ENCODE measurements at regions not wholly inside any gene's neighbourhood (a gene's known extent, or its start where the extent isn't known, plus 50 kb on each side); places are given as distances from the start of the nearest gene placed in this dataset.

DNA sequence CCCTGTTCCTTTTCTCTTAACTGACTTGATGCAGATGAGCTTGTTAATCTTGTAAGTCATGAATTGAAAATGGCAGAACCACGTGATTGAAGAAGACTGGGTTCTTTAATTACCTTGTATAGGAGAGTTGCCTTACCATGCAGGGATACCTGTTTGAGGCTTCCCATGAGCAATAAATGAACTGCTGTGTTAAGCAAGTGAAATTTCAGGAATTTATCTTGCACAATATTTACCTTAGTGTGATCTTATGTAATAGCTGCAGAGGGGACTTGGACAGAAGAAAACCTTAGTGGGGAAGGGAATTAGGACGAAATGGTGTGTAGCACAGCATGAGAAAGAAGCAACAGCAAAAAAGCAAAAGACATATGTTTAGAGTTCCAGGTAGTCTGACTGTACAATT is 384.0 kb upstream of the TMEFF2 start:
- TF ChIP-seq ZBTB7A (IDR thresholded peaks at IDR 0.05; ENCODE audit: low read depth): no peak
- no peak for TF ChIP-seq RAD21 (IDR thresholded peaks at IDR 0.05; ENCODE audit: low read depth)
- TF ChIP-seq TCF12 (IDR thresholded peaks at IDR 0.05; ENCODE audit: low read depth): no peak
- no peak for TF ChIP-seq TAF1 (IDR thresholded peaks at IDR 0.05; ENCODE audit: low read depth)
- no peak for TF ChIP-seq FOXM1 (IDR thresholded peaks at IDR 0.05; ENCODE audit: borderline replicate concordance, low read depth)
- TF ChIP-seq, protein P1, sequence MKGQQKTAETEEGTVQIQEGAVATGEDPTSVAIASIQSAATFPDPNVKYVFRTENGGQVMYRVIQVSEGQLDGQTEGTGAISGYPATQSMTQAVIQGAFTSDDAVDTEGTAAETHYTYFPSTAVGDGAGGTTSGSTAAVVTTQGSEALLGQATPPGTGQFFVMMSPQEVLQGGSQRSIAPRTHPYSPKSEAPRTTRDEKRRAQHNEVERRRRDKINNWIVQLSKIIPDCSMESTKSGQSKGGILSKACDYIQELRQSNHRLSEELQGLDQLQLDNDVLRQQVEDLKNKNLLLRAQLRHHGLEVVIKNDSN (IDR thresholded peaks at IDR 0.05): no peak
- TF ChIP-seq, protein P2, sequence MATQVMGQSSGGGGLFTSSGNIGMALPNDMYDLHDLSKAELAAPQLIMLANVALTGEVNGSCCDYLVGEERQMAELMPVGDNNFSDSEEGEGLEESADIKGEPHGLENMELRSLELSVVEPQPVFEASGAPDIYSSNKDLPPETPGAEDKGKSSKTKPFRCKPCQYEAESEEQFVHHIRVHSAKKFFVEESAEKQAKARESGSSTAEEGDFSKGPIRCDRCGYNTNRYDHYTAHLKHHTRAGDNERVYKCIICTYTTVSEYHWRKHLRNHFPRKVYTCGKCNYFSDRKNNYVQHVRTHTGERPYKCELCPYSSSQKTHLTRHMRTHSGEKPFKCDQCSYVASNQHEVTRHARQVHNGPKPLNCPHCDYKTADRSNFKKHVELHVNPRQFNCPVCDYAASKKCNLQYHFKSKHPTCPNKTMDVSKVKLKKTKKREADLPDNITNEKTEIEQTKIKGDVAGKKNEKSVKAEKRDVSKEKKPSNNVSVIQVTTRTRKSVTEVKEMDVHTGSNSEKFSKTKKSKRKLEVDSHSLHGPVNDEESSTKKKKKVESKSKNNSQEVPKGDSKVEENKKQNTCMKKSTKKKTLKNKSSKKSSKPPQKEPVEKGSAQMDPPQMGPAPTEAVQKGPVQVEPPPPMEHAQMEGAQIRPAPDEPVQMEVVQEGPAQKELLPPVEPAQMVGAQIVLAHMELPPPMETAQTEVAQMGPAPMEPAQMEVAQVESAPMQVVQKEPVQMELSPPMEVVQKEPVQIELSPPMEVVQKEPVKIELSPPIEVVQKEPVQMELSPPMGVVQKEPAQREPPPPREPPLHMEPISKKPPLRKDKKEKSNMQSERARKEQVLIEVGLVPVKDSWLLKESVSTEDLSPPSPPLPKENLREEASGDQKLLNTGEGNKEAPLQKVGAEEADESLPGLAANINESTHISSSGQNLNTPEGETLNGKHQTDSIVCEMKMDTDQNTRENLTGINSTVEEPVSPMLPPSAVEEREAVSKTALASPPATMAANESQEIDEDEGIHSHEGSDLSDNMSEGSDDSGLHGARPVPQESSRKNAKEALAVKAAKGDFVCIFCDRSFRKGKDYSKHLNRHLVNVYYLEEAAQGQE (IDR thresholded peaks at IDR 0.05; ENCODE audit: low read depth): no peak
- TF ChIP-seq, protein P3, sequence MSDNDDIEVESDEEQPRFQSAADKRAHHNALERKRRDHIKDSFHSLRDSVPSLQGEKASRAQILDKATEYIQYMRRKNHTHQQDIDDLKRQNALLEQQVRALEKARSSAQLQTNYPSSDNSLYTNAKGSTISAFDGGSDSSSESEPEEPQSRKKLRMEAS (IDR thresholded peaks at IDR 0.05): no peak
- TF ChIP-seq TEAD4 (IDR thresholded peaks at IDR 0.05): no peak
- 0 out of 2 replicates have a peak, but pooled peaks have one; percentile 29 for TF ChIP-seq CEBPB (IDR thresholded peaks at IDR 0.05)
- no peak for TF ChIP-seq EGR1 (IDR thresholded peaks at IDR 0.05)
- TF ChIP-seq EP300 (IDR thresholded peaks at IDR 0.05; ENCODE audit: borderline replicate concordance): no peak
